A673 (cell line): ENCODE measurements at regions not wholly inside any gene's neighbourhood (a gene's known extent, or its start where the extent isn't known, plus 50 kb on each side); places are given as distances from the start of the nearest gene placed in this dataset.

Experiments
- BruUV-seq: library from RNA; stranded (reverse); fragments of 400-500 nt; replicated peaks from 2 replicates; lab custom pipeline; 2021; lab: Mats Ljungman, UMichigan
- CTCF ChIA-PET: fragments of 300-600 bp; sonication (Branson Sonifier 250); formaldehyde crosslinking; loops from one replicate; lab custom pipeline; 2022; ENCODE audit warnings: antibody characterized with exemption; lab: Charles Lee
- POLR2A ChIA-PET: fragments of 300-600 bp; sonication (Branson Sonifier 250); formaldehyde crosslinking; loops from one replicate; lab custom pipeline; 2022; ENCODE audit warnings: antibody characterized with exemption; ENCODE audit not compliant: low non-redundant PET; lab: Charles Lee
- DNase-seq: peaks from one replicate; pipeline ENCODE4 v3.0.0-alpha.2; 2015; ENCODE audit warnings: low spot score
- H3K27ac ChIP-seq: fragments of 200-600 bp; sonication (generic); 2 replicates; pipeline ENCODE4 v1.5.1; 2016; ENCODE audit warnings: mixed run types, low read depth, mild to moderate bottlenecking, mixed read lengths, antibody characterized with exemption, low read length; ENCODE audit not compliant: poor library complexity, severe bottlenecking
- H3K27me3 ChIP-seq: fragments of 200-600 bp; sonication (generic); replicated peaks from 2 replicates; pipeline ENCODE4 v1.6.1; 2017; ENCODE audit warnings: mixed run types, low read depth, mild to moderate bottlenecking, mixed read lengths, antibody characterized with exemption, low read length; ENCODE audit not compliant: insufficient read depth, poor library complexity
- H3K36me3 ChIP-seq: fragments of 200-600 bp; sonication (generic); 2 replicates; pipeline ENCODE4 v1.6.1; 2016; ENCODE audit warnings: mixed run types, mild to moderate bottlenecking, mixed read lengths, antibody characterized with exemption, low read length; ENCODE audit not compliant: insufficient read depth, poor library complexity, severe bottlenecking
- H3K4me1 ChIP-seq: fragments of 200-600 bp; sonication (generic); 2 replicates; pipeline ENCODE4 v1.6.1; 2017; ENCODE audit warnings: mixed run types, mild to moderate bottlenecking, mixed read lengths, antibody characterized with exemption, low read length; ENCODE audit not compliant: insufficient read depth, poor library complexity, severe bottlenecking
- H3K4me3 ChIP-seq: fragments of 200-600 bp; sonication (generic); 2 replicates; pipeline ENCODE4 v1.5.1; 2016; ENCODE audit warnings: low read depth, mixed run types, mild to moderate bottlenecking, mixed read lengths, low read length; ENCODE audit not compliant: poor library complexity, severe bottlenecking
- H3K9me3 ChIP-seq: fragments of 200-600 bp; sonication (generic); 2 replicates; pipeline ENCODE4 v1.6.1; 2016; ENCODE audit warnings: mixed run types, low read depth, mild to moderate bottlenecking, mixed read lengths, antibody characterized with exemption, low read length; ENCODE audit not compliant: poor library complexity, severe bottlenecking
- CTCF ChIP-seq: fragments of 300-800, 200-600 bp; sonication (generic); conservative IDR thresholded peaks from 2 replicates; pipeline ENCODE4 v1.5.1; 2017; ENCODE audit warnings: low read depth, mild to moderate bottlenecking, antibody characterized with exemption, low read length, moderate library complexity, mixed read lengths
- EZH2 ChIP-seq: fragments of 200-600 bp; sonication (generic); IDR thresholded peaks from 2 replicates; pipeline ENCODE4 v1.6.1; 2017; ENCODE audit warnings: borderline replicate concordance, low read depth, mild to moderate bottlenecking, mixed read lengths, antibody characterized with exemption, low read length; ENCODE audit not compliant: poor library complexity, severe bottlenecking
- intact Hi-C: fragments of 100-400 bp; cut with micrococcal nuclease; formaldehyde crosslinking; loops from one replicate; pipeline ENCODE4 v1.10.0; 2022; ENCODE audit not compliant: unreplicated experiment

GRCh38 chr10:124174673-124175645 lies 81.6 kb upstream of the CHST15 start:
- H3K27ac ChIP-seq = no peak overlapping the region
- intact Hi-C loops = no loop called here
- TF ChIP-seq EZH2 = no peak
- TF ChIP-seq CTCF = no peak
- no peaks in the 10 kb centered on the region for H3K36me3 ChIP-seq
- no peaks in the 10 kb centered on the region for H3K27me3 ChIP-seq
- BruUV-seq = no TSS peak
- DNase-seq = no peak
- CTCF ChIA-PET = no interaction called here
- H3K4me1 ChIP-seq = no peaks in the 10 kb centered on the region
- POLR2A ChIA-PET = no interaction called here
- H3K4me3 ChIP-seq = no peak overlapping the region
- no peaks in the 10 kb centered on the region for H3K9me3 ChIP-seq

GRCh38 chr10:124174071-124174566 lies 80.7 kb upstream of the CHST15 start:
- no peak for TF ChIP-seq CTCF
- TF ChIP-seq EZH2 = no peak
- ChIA-PET POLR2A (no interaction called here), CTCF (no interaction called here)
- H3K4me3 ChIP-seq = no peak overlapping the region
- no peaks in the 10 kb centered on the region for H3K9me3 ChIP-seq
- no peak overlapping the region for H3K27ac ChIP-seq
- no peaks in the 10 kb centered on the region for H3K36me3 ChIP-seq
- DNase-seq = no peak
- no peaks in the 10 kb centered on the region for H3K4me1 ChIP-seq
- no peaks in the 10 kb centered on the region for H3K27me3 ChIP-seq
- intact Hi-C loops = no loop called here
- BruUV-seq = no TSS peak

GRCh38 chr10:124173298-124173900 lies 80.0 kb upstream of the CHST15 start:
- Histone ChIP-seq H3K4me1 (no peaks in the 10 kb centered on the region), H3K4me3 (no peak overlapping the region), H3K36me3 (no peaks in the 10 kb centered on the region), H3K9me3 (no peaks in the 10 kb centered on the region), H3K27ac (no peak overlapping the region), H3K27me3 (no peaks in the 10 kb centered on the region)
- TF ChIP-seq CTCF (no peak), EZH2 (no peak)
- ChIA-PET CTCF (no interaction called here), POLR2A (no interaction called here)
- intact Hi-C loops = no loop called here
- no peak for DNase-seq
- no TSS peak for BruUV-seq
